ENCODE measurements at regions not wholly inside any gene's neighbourhood (a gene's known extent, or its start where the extent isn't known, plus 50 kb on each side); places are given as distances from the start of the nearest gene placed in this dataset.

- TF ChIP-seq CTCF (conservative IDR thresholded peaks at IDR 0.05; ENCODE audit: low read depth in 2 of 2) (no peak), POLR2AphosphoS5 (IDR thresholded peaks at IDR 0.05; ENCODE audit: low read depth) (no peak), STAT1 (IDR thresholded peaks at IDR 0.05; ENCODE audit: unreplicated experiment) (no peak), REST (IDR thresholded peaks at IDR 0.05; ENCODE audit: unreplicated experiment) (no peak), EZH2 (IDR thresholded peaks at IDR 0.05; ENCODE audit: low read depth, unreplicated experiment) (no peak), NANOG (IDR thresholded peaks at IDR 0.05; ENCODE audit: borderline replicate concordance) (no peak), JUNB (IDR thresholded peaks at IDR 0.05; ENCODE audit: unreplicated experiment) (no peak), EZH2phosphoT487 (IDR thresholded peaks at IDR 0.05; ENCODE audit: unreplicated experiment) (no peak)
Observed at GRCh38 chr2:145228506-145228905, 708.6 kb upstream of the ZEB2 start.

Measured in GM23338 (cell line).